ENCODE measurements at regions not wholly inside any gene's neighbourhood (a gene's known extent, or its start where the extent isn't known, plus 50 kb on each side); places are given as distances from the start of the nearest gene placed in this dataset.

DNA sequence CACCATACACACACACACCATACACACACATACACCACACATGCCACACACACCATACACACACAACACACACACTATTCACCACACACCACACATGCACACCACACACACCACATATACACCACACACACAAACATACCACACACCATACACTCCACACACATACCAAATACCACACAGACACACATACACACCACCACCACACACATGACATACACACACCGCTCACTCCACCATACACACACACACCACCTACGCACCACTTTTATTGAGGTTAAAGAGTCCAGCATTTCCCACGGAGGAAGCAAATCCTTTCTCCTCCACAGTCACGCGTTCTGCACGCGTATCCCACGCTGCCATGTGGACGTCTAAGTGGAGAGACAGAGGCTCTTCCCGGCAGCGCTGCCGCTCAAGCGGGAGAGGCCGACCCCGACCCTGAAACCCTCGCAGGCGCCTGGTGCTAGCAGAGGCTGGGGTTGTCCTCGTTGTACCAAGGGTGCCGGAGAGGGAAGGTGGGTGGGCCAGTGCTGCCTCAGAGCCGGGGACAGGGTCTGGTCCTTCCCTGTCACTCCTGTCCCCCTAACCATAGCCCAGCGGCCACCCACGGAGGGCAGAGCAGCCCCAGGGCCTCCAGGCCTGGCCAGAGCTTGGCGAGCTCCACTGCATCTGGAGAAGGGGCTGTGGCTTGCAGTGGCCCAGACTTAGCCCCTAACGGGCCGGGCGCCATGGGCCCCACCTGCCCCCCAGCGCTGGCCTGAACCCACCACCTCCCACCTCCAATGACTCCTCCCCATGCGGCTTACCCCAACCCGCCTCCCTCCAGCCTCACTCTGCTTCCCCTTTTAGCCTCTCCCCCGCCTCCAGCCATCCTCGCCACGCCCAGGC is 1495.0 kb downstream of the BRD1 start:
- no peak for DNase-seq

DNA sequence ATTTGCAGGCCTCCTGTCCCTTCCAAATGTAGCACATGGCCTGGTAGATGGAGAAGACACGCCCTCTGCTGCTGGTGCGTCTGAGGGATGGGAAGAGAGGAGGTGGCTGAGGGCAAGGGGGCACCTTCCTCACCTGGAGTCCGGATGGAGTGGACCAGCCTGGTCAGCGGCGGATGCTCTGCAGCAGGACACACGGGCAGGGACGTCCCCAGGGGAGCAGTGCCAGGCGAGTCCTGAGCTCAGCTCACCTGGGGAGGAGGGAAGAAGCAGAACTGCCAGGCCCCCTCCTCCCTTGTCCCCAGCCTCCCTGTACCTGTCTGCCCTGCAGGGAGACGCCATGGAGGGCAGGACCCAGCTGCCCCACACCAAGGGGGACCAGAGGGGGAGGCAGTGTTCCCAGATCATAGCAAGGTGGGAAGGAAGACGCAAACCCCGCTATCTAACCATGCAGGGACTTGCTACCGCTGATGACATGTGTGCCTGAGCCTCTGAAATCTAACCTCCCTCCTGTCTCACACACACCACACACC is 1495.9 kb downstream of the BRD1 start:
- no peak for DNase-seq

DNA sequence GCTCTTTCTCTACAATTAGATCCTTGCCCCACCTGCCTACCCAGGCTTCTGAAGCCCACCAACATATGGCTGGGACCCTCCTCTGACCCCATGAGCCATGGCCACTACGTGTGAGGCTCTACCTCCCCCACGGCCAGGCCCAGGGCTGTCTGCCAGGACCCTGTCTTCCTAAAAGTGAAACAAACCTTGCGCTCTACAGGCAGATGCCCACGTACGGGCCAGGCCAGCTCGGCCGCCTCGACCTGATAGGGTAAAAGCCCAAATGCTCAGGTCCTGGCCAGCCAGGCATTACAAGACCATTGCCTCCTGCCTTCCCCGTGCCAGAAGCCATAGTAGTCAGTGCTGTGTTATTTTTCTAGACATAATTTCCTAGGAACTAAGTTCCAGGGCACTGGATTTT is 1496.4 kb downstream of the BRD1 start:
- no peak for DNase-seq

DNA sequence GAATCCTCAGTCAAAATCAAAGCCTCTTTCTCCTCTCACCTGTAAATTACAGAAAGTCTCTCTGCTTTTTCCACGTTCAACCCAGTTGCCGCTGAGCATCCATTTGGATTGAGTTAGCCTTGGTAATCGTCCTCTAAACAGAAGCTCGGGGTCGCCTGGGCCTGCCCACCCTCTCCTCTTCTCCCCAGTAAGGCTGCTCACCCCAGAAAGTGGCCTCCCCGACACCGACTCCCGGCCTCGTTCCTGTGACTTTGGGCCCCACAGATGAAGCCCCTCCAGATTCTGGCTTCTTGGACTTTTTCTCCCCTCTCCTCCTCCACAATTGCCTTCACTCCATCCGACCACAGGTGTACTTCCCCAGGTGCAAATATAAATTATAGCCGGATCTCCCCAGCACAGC is 1500.0 kb downstream of the BRD1 start:
- no peak for DNase-seq

DNA sequence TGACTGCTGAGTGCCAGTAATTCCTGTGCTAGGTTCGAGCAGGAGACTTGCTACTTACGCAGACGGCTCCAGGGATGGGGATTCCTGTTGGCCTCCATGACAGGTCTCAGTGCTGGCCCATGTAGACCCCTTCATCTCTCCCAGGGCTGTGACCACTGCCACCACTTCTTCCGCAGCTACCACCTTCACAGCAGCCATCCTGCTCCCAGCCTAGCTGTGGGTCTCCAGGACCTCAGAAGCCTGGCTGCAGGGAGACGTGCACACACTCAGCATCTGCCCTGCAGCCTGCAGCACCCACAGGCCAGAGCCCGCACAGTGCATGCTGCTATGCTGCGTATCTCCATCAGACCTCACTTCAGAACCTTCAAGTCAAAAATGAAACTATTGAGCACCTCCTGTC is 1503.9 kb downstream of the BRD1 start:
- no peak for DNase-seq

DNA sequence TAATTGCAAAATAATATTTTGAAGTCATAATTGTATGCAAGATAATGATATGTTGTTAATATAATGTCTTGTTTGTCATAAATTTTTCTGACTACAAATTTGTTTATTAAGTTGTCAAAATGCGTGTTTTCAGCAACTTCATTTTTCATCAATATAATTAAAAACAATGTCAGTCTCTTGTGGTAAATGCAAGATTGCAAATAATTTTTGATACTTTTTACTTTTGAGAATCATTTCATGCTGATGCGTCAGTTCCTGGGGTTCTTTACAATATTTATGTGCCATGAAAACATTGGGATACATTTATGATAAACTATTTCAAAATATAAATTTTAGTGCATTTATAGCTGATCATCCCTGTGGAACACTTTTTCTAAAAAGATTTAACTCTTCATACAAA is 1504.8 kb downstream of the BRD1 start:
- DNase-seq = no peak

DNA sequence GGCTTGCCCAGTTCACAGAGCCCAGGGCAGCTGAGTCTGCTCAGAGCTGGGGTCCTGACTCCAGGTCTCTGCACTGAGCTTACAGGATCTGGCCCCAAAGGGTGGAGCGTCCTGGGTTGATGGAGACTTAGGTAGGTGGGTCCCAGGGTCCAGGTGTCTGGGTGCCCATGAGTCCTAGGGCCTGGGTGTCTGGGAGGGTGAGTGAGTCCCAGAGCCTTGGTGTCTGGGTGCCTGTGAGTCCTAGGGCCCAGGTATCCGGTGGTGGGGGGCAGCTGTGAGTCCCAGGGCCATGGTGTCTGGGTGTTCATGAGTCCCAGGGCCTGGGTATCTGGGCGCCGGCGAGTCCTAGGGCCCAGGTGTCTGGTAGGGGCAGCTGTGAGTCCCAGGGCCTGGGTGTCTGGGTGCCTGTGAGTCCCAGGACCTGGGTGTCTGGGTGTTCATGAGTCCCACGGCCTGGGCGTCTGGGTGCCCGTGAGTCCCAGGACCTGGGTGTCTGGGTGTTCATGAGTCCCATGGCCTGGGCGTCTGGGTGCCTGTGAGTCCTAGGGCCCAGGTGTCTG is 1505.6 kb downstream of the BRD1 start:
- DNase-seq = no peak

DNA sequence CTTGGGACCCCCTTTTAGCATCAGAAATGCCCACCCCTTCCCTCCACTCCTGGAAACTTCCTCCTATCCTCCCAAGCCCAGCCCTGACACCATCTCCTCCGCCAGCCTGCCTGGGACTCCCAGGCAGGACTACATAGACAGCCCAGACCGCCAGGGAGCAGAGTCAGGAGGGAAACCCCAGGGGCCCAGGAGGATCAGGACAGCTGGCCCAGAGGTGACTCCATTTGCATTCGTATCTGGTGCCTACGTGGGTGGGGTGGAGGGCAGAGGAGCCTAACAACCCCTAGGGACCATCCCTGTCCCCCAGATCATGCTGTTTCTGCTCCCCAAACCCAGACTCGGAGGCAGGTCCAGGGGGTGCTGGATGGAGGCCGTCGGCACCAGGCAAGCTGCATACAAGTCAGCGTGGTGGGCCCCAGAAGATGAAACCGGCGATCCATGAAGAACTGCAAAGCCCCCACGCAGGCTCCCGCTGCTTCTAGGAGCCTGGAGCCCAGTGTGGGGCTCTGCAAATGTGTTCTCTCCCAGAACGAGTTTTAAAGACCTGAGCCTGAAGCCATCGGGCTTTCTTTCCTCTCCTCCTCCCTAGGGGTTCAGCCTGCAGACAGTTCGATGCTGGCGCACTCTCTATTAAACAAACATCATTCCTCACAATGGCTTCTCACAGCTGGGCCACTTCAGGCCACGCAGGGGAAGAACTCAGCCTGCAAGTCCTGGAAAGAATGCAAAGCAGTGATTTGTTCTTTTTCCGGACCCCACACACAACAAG is 1506.8 kb downstream of the BRD1 start:
- no peak for DNase-seq

DNA sequence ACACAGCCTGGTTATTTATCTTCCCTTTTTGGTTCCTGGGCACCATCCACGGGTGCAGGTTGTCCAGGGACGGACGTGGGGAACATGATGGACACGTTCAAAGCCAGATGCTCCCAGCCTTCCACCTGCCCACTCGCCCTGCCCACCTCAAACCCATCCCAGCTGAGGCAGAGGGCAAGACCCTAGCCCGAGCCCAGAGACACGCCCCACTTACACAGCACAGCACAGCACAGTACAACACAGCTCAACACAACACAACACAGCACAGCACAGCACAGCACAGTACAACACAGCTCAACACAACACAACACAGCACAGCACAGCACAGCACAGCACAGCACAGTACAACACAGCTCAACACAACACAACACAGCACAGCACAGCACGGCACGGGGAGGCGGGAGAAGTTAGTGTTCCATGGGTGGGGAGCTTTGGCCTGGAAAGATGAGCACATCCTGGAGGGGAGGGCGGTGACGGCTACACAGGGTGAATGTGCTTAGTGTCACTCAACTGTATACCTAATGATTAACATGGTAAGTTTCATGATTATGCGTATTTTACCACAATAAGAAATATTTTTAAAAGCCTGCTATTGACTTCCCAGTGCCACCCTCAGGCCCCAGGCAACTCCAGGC is 1507.5 kb downstream of the BRD1 start:
- DNase-seq = no peak

DNA sequence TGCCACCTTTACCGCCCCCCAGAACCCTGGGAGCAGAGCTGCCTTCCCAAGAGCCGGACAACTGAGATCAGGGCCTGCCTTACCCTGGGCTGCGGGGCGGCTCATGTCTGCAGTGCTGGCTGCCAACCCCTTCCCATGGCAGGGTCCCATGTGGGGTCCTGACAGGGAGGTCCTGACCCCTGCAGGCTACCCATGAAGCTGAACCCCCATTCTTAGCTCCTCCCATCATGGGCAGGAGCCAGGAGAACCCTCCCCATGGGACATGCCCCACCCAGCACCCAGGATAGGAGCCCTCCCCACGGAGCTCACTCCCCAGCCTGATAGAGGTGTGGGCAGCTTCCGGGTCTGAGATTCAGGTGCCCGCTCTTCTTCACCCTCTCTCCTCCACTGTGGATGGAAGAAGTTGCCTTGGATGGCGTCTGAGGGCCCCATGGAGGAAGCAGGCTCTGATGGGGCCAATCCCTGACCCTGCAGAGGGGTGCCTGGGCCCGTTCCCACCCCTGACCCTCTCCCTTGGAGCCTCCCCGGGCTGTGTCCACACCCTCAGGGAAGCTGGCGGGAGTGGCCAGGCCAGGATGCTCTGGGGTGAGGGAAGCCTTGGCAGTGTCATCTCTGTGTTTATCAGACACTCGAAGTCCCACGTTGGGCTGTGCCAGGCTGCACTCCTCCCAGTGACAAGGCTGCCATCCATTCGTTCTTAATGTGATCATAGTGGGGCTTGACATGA is 1508.2 kb downstream of the BRD1 start:
- DNase-seq = no peak

DNA sequence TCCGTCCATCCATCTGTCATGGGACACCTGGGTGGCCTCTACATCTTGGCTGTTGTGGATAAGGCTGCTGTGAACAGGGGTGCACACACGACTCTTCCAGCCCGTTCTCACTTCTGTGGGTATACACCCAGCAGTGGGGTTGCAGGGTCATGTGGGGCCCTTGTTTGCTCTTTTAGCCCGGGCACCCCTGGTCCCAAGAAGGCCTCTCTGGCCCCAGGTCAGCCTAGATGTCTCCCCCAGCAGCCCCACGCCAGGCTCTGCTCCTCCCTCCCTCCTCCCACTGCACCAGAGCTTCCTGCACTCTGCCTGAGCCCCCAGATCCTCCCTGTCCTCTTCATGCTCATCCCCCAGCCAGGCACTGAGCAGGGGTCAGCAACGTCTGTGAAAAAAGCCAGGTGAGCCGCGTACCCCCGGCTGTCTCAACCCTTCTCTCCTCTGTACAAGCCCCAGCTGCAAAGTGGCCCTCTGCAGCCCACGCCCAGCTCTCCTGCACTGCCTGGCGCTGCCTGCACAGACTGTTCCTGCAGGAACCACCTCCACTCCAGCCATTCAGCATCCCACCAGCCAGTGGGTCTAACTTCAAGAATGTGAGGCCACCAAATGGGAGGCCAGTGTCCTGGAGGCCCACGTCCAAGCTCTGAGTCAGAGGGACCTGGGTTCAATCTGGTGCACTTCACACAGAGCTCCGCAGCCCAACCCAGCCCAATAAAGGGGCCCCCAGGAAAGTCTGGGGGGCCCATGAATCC is 1508.9 kb downstream of the BRD1 start:
- no peak for DNase-seq

DNA sequence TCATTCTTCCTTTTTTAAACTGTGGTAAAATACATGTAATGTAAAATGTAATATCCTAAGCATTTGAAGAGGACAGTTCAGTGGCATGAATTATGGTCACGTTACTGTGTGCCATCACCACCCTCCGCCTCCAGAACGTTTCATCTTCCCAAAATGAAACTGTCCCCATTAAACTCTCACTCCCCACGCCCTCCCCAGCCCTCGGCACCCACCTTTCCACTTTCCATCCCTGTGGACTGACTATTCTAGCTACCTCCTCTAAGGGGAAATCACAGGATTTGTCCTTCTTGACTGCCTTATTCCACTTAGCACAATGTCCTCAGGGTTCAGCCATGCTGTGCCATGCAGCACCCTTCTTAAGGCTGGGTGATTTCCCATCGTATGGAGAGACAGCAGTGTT is 1509.5 kb downstream of the BRD1 start:
- no peak for DNase-seq

DNA sequence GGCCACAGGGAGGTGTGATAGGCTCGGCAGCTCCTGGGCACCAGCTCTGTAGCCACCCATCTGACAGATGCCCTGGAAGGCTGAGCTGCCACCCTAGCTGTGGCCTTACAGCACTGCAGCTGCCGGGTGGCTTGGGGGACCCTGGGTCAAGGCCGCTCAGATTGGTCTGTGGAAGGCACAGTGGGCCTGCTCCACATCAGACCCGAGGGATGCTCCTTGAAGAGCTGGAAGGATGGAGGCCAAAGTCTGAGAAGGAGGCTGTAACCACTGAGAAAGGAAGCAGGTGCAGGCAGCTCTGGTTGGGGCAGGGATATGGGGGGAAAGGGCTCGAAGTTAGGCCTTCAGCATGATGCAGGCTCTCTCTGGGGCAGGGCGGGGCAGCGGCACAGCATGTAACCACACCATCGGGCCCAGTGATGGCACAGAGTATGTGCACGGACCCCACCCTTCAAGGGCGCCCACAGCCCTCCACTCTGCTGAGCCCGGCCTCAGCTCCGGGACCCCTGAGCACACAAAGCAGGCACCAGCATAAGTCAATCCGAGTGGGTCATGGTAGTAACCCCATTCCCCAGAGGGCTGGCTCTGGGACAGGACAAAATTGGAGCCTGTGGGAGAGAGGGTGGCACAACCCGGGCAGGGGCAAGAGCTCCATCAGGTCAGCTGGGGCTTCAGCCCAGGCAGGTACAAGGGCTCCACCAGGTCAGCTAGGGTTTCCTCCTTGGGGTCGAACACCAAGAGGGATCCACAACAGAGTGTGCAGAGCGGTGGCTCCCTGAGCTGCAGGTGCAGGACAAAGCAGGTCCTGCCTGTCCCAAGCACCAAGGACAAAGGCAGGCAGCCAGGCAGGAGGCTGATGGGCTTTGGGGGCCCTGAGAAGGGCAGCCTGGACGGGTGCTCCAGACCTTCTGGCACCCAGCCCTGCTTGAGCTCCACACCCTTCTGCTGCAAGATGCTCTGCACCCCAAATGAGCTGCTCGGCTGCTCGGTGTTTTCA is 1511.1 kb downstream of the BRD1 start:
- DNase-seq = no peak

DNA sequence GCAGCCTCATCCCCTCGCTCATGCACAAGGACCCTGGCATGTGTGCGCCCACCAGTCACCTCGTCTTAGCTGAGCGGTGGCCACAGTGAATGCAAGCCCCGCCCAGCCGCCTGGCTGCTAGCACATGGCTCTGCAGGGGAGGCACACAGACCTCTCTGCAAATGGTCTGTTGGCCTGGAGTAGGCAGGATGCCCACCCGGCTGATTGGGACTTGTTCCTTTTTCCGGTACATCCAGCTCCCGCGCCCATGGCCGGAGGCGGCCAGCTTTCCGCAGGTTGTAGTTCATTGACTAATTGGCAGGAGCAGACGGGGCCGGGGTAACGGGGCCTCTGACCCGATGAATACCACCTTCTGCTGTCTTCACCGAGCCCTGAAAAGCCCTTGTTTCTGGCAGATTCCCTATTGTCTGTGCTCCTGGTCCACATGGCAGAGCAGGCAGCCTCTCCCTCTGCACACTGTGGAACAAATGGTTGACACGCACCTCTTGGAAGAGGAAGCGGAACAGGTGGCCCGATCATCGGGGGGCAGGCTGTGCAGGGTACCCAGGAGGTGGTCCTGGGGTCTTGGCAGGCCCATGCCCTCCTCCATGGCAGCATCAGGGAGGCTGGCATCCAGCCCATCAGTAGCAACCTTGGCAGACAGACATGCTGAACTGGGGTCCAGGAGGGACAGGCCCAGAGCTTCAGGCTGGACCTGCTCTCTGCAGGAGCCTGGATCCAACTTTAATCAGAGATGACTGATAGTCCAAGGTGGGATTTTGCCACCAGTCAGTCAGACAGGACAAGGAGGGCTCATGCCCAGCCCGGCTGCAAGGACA is 1512.0 kb downstream of the BRD1 start:
- DNase-seq = no peak

DNA sequence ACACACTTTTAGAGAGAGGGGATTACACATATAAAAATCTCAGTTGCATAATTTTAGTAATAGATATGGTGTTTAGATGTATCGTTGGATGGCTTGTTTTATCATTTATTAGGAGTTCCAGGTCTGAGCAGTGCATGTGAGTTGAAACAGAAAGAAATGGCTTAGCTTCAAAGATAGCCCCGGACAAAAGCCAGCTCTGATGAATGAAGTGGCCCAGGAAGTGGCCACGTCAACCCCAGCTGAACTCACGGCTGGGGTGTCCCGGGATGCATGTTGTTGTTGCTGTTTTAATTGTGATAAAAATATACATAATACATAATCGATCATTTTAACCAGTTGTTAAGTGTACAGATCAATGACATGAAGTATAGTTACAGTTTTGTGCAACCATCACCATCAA is 1513.6 kb downstream of the BRD1 start:
- no peak for DNase-seq

DNA sequence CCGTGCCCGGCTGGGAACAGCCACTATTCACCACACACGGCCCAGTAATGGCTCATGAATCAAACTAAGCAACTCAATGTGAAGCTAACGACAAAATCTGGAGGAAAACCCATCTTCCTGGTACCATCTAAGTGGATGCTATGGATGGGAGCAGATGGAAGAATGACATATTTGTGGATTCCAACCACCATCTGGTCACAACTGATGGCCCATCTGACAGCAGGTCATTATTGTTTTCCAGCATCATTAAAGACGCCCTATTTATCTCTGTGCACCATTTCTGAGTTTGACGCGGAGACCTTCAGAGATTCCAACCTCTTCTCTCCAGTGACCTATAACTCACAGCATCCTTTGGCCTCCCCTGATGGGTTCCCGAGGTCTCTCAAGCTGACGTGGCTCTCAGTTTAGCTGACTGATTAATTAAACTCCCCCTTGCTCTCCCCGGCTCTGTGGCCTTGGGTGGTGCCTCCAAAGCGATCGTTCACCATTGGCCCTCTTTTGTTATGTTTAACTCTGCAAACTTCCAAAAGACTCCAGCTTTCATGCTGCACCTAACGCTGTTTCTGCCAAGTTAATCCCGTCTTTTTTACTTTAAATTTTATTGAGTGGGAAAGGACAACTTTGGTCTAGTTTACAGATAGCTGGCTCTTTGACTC is 1514.4 kb downstream of the BRD1 start:
- DNase-seq = no peak

DNA sequence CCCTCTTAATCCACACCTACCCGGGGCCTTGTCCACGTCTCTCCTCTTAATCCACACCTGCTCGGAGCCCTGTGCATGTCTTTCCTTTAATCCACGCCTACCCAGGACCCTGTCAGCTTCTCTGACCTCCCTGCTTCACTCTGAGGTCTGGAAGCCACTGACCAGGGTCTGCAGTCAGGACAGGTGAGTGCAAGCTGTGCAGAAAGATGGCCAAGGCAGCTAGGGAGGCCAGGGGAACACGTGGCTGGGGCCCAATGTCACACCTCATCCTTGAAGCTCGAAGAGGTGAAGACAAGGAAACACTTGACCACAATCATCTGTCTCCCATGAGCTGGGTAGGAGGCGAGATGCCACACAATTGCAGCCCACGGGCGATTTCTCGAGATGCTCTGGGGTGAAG is 1516.9 kb downstream of the BRD1 start:
- no peak for DNase-seq

DNA sequence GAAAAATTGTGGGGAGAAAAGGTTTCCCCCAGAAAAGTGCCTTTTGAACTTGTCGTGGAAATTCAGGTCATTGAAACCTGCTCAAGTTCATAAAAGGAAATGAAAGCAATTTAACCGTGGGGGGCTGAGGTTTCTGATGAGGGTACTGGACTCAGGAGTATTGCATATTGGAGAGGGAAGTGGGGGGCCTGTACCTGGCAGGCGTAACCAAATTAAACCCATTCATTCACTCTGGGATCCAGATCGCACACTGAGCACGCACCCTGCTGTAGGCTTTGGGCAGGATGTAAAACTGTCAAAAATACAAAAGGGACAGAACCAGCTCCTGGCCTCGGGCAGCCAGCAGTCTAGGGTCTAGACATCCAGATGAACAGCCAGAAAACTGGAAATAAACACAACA is 1517.4 kb downstream of the BRD1 start:
- no peak for DNase-seq

DNA sequence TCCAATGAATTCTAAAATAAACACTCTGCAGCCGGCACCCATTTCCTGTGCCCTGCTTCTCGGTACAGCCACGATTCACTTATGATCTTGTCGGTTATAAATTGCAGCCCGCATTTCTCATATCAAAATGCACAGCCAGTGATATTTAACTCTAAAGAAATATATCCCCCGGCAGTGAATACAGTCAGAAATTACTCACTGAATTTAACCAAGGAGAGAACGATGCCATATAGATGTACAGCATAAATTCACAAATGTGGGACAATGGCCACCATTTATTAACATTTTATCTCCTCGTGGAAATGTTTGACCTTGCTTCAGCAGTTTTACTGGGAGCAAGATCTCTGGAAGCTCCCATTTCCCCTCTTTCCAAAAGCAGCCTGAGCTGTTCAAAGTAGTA is 1517.8 kb downstream of the BRD1 start:
- DNase-seq = no peak

All from NCI-H187 (cell line).